HL-60 (cell line): ENCODE measurements at regions not wholly inside any gene's neighbourhood (a gene's known extent, or its start where the extent isn't known, plus 50 kb on each side); places are given as distances from the start of the nearest gene placed in this dataset.
"Not testable (repeated sequence)": the region's sequence is repeated elsewhere in the genome, so short reads cannot be mapped to it uniquely, and the experiment has no call there.

ENCODE experiments used
- CTCF ChIP-seq: IDR thresholded peaks from one replicate; pipeline ENCODE4 v1.5.1; 2011; ENCODE audit warnings: low read length, control low read depth, inconsistent platforms; ENCODE audit not compliant: insufficient read depth
- POLR2AphosphoS5 ChIP-seq: IDR thresholded peaks from 2 replicates; pipeline ENCODE4 v1.6.1; 2012; ENCODE audit warnings: low read depth
- TF ChIP-seq, protein P1 (sequence below): IDR thresholded peaks from 2 replicates; pipeline ENCODE4 v1.6.1; 2012; ENCODE audit warnings: low read depth; ENCODE audit not compliant: insufficient replicate concordance

DNA sequence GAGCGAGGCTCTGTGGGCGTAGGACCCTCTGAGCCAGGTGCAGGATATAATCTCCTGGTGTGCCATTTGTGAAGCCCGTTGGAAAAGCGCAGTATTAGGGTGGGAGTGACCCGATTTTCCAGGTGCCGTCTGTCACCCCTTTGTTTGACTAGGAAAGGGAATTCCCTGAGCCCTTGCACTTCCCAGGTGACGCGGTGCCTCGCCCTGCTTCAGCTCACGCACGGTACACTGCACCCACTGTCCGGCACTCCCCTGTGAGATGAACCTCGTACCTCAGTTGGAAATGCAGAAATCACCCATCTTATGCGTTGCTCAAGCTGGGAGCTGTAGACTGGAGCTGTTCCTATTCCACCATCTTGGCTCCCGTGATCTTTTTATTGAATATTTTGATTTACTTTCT lies 576.0 kb upstream of the CPEB2 start:
- TF ChIP-seq CTCF, POLR2AphosphoS5: not testable (repeated sequence)
- TF ChIP-seq, protein P1, sequence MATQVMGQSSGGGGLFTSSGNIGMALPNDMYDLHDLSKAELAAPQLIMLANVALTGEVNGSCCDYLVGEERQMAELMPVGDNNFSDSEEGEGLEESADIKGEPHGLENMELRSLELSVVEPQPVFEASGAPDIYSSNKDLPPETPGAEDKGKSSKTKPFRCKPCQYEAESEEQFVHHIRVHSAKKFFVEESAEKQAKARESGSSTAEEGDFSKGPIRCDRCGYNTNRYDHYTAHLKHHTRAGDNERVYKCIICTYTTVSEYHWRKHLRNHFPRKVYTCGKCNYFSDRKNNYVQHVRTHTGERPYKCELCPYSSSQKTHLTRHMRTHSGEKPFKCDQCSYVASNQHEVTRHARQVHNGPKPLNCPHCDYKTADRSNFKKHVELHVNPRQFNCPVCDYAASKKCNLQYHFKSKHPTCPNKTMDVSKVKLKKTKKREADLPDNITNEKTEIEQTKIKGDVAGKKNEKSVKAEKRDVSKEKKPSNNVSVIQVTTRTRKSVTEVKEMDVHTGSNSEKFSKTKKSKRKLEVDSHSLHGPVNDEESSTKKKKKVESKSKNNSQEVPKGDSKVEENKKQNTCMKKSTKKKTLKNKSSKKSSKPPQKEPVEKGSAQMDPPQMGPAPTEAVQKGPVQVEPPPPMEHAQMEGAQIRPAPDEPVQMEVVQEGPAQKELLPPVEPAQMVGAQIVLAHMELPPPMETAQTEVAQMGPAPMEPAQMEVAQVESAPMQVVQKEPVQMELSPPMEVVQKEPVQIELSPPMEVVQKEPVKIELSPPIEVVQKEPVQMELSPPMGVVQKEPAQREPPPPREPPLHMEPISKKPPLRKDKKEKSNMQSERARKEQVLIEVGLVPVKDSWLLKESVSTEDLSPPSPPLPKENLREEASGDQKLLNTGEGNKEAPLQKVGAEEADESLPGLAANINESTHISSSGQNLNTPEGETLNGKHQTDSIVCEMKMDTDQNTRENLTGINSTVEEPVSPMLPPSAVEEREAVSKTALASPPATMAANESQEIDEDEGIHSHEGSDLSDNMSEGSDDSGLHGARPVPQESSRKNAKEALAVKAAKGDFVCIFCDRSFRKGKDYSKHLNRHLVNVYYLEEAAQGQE: not testable (repeated sequence)
